ENCODE measurements at regions not wholly inside any gene's neighbourhood (a gene's known extent, or its start where the extent isn't known, plus 50 kb on each side); places are given as distances from the start of the nearest gene placed in this dataset.
"Not testable (repeated sequence)": the region's sequence is repeated elsewhere in the genome, so short reads cannot be mapped to it uniquely, and the experiment has no call there.

DNA sequence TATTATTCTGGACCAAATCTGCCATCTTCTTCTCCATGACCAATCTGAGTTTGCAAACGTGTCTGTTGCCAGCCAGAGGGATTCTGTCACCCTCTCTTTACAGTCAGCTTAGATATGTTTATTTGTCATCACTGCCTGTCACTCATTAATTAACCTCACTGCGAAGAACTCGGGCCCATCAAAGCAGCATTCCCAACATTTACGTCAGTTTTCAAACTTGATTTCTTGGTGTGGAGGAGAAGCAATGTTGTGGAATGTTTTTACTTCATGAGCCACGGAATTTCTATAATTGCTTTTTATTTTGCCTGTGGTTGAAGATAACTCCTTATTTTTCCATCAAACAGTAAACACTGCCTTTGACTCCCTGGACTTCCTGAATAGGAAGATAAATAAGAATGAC, 91.8 kb upstream of the CNKSR3 start:
- no peak for DNase-seq (ENCODE audit: low read depth)

DNA sequence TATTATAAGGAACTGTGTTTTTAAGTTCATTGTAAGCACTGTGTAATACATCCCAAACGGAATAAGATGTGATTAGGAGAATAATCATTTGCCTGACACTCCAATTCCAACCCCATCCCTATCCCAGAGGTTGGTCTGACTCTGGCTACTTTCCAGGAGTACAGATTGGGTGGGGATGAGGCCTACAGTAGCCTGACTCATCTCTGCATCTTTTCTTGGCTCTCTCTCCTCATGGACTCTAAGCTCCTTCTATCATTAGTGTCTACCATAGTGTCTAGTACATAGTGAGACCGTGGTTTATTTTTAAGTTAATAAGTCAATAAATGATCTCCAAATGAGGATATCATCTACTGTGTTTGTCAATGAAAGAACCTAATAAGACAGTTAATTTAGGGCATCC, 92.2 kb upstream of the CNKSR3 start:
- DNase-seq (ENCODE audit: low read depth) = no peak

DNA sequence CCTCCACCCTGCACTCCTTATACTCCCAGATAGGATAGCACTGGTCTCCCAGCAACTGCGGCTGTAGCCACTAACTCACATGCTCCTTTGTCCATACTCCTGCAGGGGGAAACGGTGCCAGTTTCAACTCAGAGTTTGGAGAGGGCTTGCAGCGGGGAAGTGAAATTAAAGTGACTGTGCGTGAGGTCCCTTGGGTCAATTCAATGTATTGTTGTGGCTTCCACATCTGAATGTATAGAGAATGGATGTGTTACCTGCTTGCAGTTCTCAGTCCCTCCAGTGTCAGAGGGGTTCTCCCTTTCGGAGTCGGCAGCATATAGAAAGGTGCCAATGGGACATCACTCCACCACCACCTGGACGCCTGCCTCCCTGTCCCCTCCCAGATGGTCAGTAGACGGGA, 93.6 kb upstream of the CNKSR3 start:
- DNase-seq (ENCODE audit: low read depth) = no peak

DNA sequence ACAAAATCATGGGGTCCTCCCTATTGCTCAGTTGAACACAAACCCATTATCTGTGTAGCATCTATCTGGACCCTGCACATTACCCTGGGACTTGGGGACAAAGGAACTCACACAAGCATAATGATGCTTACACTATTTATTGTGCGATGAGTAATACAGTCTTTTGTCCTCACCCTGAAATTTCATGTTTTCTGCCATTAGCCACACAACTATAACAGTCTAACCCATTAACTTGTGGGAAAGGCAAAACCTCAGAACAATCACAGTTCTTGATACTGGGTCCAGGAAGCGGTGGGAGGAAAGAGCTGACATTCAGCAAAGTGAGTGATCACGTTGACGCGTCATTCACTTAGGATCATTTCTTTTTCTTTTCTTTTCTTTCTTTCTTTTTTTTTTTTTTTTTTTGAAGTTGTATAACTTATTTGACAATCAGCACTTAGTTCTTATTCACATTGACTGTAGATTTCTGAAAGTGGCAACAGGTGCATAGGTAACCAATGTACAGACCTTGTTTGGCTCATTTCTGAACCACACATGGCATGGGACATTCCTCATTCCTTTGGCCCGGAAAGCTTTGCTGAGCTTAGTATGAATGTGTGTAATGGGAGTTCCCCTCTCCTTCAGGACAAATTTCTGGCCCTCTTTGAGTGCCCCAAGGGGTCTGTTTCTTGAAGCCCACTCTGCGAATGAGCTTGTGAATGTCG, 94.8 kb upstream of the CNKSR3 start:
- DNase-seq (ENCODE audit: low read depth) = peak; percentile 22

DNA sequence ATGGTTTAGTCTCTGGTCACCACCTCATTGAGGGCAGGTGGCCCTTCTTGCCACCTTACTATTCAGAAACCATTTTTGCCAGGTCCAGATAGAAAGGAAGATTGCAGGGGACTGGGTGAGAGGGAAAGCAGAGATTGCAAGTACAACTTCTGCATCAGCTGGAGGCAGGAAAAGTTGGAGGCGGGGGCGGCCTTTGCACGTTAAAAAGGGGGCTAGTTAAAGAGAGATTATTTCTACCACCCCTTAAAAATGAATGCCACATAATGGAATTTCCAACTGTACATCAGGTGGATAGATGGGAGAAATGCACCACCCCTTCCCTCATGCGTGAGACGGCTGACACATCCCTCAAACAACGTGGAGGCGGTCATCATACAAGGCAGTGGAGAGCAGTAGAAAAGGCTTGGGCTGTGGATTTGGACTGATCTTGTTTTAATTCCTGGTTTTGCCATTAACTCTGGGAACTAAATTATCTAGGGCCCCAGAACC, 95.4 kb upstream of the CNKSR3 start:
- DNase-seq (ENCODE audit: low read depth) = no peak

DNA sequence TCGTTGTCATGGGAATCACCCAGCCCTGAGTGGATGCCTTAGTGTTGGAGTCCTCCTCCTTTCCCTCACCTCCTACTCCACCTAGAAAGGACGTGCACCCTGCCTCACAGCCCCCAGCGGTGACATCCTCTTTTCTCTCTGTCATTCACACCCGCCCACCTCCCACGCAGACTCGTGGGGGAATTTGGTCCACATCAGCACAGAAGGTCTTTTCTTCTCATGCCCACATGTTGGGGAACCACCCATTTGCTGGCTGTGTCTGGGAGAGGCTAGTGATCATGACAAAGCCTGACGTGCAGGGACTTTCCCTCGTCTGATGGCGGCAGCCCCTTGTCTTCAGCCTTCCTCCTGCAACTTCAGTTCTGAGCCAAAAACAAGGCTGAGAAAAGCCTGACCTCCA, 96.0 kb upstream of the CNKSR3 start:
- peak; percentile 79 for DNase-seq (ENCODE audit: low read depth)

DNA sequence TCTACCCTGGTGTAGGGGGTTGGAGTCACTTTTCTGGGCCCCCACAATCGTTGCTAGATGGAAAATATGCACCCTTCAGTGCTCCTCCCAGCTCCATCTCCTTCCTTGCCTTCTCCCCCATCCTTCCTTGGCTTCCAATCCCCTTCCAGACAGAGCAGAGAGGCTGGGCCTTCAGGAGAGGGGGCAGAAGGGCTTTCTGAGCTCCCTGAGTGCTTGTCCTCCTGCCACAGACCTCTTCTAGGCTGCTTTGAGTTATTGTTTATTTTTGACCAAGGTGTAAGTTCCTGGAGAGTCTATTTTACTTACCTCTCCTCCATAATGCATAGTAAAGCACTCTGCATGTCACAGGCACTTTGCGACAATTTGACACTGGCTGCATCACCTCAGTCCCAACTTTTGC, 96.4 kb upstream of the CNKSR3 start:
- DNase-seq (ENCODE audit: low read depth) = no peak

DNA sequence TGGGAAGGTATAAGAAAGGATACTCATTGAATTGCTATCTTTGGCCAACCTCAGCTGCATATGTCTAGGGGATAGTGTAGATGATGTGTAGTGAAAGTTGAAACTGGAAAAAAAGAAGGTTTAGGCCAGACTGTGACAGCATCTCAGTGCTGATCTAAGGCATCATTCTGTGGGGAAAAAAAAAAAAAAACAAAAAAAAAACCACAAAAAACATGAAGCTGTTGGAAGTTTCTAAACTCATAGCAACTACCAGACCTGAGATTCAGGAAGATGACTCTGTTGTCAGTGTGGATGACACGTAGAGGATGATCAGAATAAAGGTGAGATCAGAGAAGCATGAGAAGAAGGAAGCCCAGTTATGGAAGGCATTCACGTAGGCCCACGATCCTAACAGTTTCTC, 100.8 kb upstream of the CNKSR3 start:
- no peak for DNase-seq (ENCODE audit: low read depth)

DNA sequence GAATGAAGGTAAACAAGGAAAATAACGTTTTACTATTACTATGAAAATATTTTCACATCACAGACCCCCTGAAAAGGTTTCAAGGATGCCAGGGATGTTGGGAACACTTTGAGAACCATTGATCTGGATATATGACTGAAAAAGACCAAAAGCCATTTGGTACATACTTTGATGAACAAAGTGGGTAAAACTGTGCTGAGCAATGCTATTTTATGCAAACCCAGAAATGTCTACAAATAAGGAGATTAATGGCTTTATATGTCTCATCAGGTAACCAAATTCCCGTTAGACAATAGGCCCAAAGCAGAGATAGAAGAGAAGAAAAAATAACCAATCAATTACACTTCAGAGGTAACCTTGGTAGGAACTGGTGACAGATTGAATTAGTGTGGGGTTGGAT, 101.4 kb upstream of the CNKSR3 start:
- DNase-seq (ENCODE audit: low read depth) = no peak

DNA sequence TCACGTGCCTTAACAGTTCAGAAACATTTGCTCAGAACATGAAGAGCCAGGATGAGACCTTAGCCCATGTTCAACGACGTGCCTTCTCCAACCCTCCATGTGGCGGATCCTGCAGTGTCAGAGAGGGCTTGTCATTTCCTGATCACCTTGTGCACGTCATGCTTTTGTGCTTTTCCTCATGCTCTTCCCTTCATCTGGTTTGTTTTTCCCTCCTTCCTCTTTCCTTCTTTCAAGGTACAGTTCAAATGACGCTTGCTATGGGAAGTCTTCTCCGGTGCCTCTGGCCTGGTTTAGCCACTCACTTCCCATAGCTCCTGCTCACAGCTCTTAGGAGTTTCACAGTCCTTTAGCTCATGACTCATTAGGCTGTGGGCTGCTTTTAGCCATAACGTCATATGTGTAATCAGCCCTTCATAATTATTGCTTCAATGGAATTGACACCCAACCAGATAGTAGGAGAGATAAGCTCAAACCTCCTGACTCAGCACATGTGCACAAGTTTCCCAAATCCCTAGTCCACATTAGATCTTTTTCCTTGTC, 102.7 kb upstream of the CNKSR3 start:
- no peak for DNase-seq (ENCODE audit: low read depth)

DNA sequence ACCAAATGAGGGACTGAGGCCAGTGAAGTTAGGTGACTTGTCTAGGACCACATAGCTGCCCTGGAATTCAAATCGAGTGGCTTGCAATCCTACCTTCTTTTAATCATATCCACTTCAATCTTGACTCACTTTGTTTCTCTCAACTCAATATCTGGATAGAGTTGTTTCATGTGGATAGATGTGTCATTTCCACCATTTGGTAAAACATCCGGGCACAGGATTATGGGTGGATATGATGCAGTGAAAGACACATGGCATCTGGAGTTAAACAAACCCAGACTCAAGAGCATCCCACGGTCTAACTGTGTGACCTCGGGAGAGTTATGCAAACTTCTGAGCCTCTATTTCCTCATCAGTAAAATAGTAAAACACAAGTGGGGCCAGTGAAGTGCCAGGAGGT, 103.6 kb upstream of the CNKSR3 start:
- DNase-seq (ENCODE audit: low read depth) = no peak

DNA sequence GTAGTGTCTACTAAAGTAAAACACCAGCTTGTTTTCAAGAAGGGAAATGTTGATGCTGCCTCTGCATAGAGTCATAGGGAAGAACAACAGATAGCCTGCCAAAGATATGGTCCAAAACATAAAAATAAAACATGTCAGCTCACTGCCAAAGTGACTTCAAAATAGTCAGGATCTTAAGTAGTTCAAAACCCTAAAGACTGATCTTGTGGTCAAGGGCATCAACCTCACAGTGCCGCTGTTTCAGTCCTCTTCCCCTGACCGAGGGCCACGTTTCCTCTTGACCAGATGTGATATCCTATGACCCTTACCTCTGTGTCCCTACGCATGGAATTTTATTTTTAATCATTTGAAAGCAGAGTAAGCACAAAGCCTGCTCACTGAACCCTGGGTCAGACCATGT, 104.2 kb upstream of the CNKSR3 start:
- no peak for DNase-seq (ENCODE audit: low read depth)

DNA sequence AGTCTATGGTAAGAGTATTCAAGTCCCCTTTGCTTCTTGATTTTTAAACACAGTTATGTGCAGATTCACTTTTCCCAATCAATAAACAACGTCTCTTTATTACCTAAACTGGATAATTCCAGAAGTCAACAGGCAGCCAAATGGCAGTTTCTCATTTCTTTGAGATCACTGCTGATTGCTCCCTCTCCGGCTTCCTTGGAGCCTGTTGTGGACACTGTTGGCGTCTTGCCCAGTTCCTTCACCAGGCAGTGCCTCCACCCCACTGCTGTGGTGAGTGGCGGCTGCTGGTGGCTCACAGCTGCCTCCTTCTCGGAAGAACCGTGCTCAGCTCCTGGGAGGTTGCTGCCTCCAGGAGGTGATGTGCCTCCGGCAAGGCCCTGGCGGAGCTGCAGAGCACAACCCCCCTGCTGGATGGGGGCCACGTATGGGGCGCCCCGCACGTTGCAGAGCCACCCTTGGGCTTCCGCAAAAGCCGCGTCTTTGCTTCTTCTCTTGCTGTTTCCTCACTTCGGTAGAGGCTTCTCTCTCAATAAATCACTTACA, 105.1 kb upstream of the CNKSR3 start:
- DNase-seq (ENCODE audit: low read depth) = no peak

DNA sequence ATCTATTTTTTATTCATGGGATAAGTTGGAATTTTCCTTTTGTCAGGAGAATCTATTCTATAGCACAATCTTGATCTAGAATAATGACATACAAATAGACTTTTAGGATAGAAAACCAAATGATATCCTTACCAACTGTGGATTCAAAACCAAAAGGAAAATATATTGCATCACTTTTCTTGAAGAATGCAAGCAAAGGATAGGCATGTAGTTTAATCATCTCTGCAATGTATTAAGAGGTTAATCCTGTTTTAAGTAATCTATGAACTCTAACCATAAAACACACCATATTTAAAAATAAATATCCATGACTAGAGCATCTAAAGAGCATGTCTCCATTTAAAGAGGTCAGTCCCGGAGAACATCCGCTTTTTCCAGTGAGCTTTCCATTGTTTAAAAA, 106.7 kb upstream of the CNKSR3 start:
- no peak for DNase-seq (ENCODE audit: low read depth)

DNA sequence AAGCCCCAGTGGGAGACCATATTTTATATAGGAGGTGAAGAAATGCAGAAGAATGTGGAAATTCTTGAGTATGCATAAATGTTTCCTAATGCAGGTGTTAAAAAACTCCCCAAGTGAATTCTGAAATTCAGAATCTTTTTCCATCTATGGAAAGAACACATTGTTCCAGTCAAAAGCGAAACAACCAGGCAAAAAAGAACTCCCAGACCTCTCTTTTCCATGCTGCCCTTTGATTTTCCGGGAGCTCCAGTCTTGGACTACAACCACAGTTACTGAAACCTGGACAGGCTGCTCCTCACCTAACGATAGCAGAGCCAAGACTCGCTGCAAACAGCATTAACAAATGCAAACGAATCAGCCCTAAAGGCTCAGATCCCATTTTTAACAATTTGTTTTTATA, 108.7 kb upstream of the CNKSR3 start:
- no peak for DNase-seq (ENCODE audit: low read depth)

DNA sequence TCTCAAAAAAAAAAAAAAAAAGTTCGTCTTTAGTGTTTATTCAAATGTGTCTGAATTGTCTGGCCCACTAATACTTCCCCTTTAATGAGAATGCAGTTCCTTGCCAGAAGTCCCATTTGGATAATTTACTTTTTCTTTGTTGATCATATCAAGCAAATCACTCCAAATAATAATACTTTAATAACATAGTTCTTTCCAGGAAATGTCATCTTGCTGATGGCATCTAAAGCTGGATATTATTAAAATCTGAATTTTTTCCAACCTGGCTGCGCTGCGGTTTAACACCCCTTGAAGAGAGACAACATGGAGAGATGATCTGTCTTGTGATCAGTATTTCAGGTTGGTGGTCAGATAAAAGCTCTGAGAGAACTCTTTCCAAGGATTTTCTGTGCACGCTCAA, 111.2 kb upstream of the CNKSR3 start:
- no peak for DNase-seq (ENCODE audit: low read depth)

DNA sequence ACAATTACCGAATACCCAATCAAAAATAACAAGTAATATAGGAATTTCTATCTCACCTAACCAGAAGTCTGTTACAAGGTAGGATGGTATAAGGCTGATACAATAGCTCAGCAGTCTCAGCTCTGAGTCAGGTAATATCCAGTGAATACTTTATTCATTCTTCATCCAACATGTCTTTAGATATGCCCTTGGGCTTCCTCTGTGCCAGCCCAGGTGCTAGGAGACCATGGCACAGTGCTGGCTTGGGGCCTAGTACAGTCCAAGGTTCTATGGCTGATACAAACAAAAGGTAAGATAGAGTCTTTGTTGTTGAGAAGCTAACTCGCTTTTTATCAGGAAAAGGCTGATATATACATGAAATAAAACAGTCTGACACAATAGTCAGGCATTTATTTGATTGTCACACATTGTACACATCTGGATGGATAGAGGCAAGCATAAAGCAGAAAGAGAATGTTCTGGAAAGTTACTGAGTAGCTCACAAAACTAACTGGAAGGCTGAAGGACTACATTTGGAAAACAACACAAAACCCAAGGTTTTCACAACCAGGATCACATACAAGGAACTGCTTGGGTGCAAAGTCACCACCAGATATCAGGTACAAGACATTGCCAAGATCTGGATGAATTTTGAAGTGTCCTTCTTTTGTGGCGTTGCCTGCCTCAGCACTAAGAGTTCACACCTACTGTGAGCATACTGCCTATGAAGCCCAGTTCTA, 110.4 kb upstream of the SCAF8 start:
- DNase-seq (ENCODE audit: low read depth) = no peak

DNA sequence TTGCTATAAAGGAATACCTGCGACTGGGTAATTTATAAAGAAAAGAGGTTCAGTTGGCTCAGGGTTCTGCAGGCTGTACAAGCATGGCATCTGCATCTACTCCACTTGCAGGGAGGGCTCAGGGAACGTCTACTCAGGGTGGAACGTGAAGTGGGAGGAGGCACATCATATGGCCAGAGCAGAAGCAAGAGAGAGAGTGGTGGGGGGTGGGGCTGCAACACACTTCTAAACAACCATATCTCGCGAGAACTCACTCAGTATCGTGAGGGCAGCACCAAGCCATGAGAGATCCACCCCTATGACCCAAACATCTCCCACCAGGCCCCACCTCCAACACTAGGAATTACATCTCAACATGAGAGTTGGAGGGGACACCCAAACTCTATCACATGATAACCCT, 109.8 kb upstream of the SCAF8 start:
- DNase-seq (ENCODE audit: low read depth) = no peak

DNA sequence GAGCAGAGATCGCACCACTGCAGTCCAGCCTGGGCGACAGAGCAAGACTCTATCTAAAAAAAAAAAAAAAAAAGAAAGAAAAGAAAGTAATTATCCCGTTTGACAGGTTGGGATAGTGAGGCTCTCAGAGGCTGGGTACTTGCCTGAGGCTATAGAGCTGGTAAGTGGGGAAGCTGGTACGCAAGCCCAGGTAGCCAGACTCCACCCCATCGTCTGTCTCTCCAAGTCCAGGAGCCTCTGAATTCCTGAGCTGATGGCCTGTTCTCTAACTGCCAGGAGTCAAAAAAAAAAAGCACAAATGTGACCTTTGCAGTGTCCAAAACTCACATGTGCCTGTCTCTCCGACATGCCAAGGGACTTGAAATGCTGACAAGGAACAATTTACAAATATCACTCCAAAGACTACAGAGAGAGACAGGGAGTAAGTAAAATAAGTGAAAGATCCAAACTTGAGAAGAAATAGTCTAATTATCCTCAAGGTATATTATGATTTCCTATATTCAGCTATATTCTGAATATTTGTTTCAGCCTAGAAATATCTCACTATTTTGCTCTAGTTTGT, 109.1 kb upstream of the SCAF8 start:
- DNase-seq (ENCODE audit: low read depth) = no peak

DNA sequence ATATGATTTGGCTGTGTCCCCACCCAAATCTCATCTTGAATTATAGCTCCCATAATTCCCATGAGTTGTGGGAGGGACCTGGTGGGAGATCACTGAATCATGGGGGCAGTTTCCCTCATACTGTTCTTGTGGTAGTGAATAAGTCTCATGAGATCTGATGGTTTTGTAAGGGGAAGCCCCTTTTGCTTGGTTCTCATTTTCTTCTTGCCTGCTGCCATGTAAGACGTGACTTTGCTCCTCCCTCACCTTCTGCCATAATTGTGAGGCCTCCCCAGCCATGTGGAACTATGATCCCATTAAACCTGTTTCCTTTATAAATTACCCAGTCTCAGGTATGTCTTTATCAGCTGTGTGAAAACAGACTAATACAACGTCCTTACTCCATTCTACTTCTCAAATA, 108.5 kb upstream of the SCAF8 start:
- DNase-seq (ENCODE audit: low read depth) = not testable (repeated sequence)

DNA sequence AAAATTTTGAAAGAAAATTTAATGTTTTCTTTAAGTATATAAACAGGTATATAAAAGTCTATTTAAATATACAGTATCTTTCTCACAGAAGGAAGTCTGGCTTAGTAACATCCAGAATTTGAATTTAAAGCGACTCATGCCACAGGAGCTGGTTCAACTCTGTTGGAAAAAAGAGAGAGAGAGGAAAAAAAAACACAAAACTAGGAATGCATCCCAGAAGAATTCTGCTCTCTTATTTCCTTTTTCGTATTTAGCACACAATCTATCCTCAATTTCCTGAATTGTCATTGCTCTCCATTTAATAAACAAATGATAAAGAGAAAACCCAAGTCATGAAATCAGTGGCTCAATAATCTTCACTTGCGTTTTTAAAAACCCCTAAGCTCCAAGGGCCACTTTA, 107.5 kb upstream of the SCAF8 start:
- DNase-seq (ENCODE audit: low read depth) = no peak

DNA sequence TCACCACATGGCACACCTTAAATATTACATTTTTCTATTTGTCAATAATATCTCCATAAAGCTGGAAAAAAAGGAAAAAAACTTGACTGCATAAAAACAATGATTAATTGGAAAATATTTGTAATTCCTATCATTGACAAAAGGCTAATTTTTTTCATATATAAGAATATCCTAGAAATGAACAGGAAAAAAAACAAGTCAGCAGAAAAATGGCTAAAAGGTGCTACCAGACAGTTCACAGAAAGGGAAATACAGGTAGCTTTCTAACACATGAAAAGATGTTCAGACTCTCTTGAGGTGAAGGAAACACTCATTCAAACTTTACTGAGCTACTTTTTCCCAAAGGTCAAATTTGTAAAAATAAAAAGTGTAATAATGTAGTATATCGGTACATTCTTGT, 104.1 kb upstream of the SCAF8 start:
- DNase-seq (ENCODE audit: low read depth) = no peak

DNA sequence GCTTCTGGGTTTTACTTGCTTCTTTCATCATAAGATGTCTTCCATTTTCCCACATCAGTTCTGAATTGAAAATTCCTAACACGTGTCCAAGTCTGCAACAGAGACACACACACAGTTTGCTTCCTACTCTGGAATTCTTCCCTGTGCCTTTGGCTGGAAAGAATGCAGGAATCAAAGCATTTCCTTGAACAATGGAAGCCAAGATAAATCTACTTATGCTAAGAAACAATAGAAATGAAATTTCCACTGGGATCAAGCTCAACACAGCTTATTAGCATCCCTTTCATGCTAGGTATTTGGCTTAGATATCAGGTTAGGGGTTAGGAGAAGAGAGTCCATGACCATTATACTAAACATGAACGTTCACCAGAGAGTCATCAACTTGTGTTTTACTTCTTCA, 101.1 kb upstream of the SCAF8 start:
- DNase-seq (ENCODE audit: low read depth) = no peak

All from stimulated activated CD4-positive, alpha-beta T cell treated with anti-CD3 and anti-CD28 coated beads, Interleukin-2, amount 100 ng/mL, for 4 hours (primary cell).